HepG2 (cell line): ENCODE measurements at regions not wholly inside any gene's neighbourhood (a gene's known extent, or its start where the extent isn't known, plus 50 kb on each side); places are given as distances from the start of the nearest gene placed in this dataset.

Experiments used
- ATAC-seq: fragments of 200-7000 bp; cut with Tn5 transposase; 3 replicates; pipeline ENCODE4 v1.9.1; 2020; ENCODE audit warnings: mild to moderate bottlenecking, moderate library complexity
- BruUV-seq: library from RNA; stranded (reverse); fragments of 400-500 nt; replicated peaks from 2 replicates; lab custom pipeline; 2021; lab: Mats Ljungman, UMichigan
- CTCF ChIA-PET: fragments of 300-600 bp; formaldehyde crosslinking; extraction: SDS; loops from one replicate; lab custom pipeline; 2021; ENCODE audit warnings: low total read pairs, inconsistent platforms, low intra/inter-chr PET ratio; lab: Yijun Ruan, JAX
- POLR2A ChIA-PET: fragments of 350-600 bp; sonication (Branson Sonifier 250); formaldehyde crosslinking; loops from one replicate; lab custom pipeline; 2020; ENCODE audit warnings: antibody characterized with exemption, inconsistent platforms; lab: Yijun Ruan, JAX
- DNase-seq: peaks from one replicate; pipeline ENCODE4 v3.0.0-alpha.2; 2015; ENCODE audit warnings: low spot score
- FAIRE-seq: peaks from 3 replicates; lab custom pipeline; 2011; peaks lifted over from hg19 to GRCh38; lab: Jason Lieb, UNC
- H2AFZ ChIP-seq: one replicate; pipeline ENCODE4 v1.6.1; 2011; ENCODE audit warnings: low read length, inconsistent platforms
- H3K27ac ChIP-seq: fragments of 300-600 bp; 3 replicates; pipeline ENCODE4 v1.8.0; 2011; ENCODE audit warnings: mixed run types, mild to moderate bottlenecking, mixed read lengths, low read length, inconsistent platforms; ENCODE audit not compliant: insufficient read depth; ENCODE audit errors: extremely low read length
- H3K27me3 ChIP-seq, 2 experiments: fragments of 200-600 bp in 1 of 2; 2 replicates in 1 of 2; 3 replicates in 1 of 2; pipeline versions ENCODE4 v1.6.0 to v1.8.0; 2011; ENCODE audit warnings: low read length in 2 of 2, mild to moderate bottlenecking in 2 of 2, moderate library complexity in 2 of 2, inconsistent platforms in 1 of 2; ENCODE audit not compliant: insufficient read depth in 2 of 2, control insufficient read depth in 1 of 2
- H3K36me3 ChIP-seq, 2 experiments: fragments of 200-600 bp in 1 of 2; replicated peaks in 1 of 2; 2 replicates in 1 of 2; 3 replicates in 1 of 2; pipeline versions ENCODE4 v1.5.1 to v1.8.0; 2011; ENCODE audit warnings: low read length in 2 of 2, inconsistent platforms in 1 of 2; ENCODE audit not compliant: insufficient read depth in 2 of 2, control insufficient read depth in 1 of 2
- H3K4me1 ChIP-seq: 2 replicates; pipeline ENCODE4 v1.5.1; 2012; ENCODE audit warnings: low read length, inconsistent platforms; ENCODE audit not compliant: insufficient read depth
- H3K4me2 ChIP-seq: 2 replicates; pipeline ENCODE4 v1.6.0; 2011; ENCODE audit warnings: low read depth, low read length, inconsistent platforms
- H3K4me3 ChIP-seq, 3 experiments: fragments of 200-600 bp in 1 of 3; sonication (generic), shearing (Covaris generic) in 1 of 3; replicated peaks in 1 of 3; 2 replicates each; pipeline ENCODE4 v1.5.1; 2011 to 2016; ENCODE audit warnings: low read length in 3 of 3, inconsistent platforms in 2 of 3, low read depth in 2 of 3, mild to moderate bottlenecking in 2 of 3, control low read depth in 1 of 3, mixed read lengths in 1 of 3; ENCODE audit not compliant: insufficient read depth in 1 of 3
- H3K79me2 ChIP-seq: one replicate; pipeline ENCODE4 v1.6.1; 2011; ENCODE audit warnings: low read length, inconsistent platforms; ENCODE audit not compliant: insufficient read depth
- H3K9ac ChIP-seq: 2 replicates; pipeline ENCODE4 v1.6.0; 2011; ENCODE audit warnings: mild to moderate bottlenecking, low read depth, low read length, inconsistent platforms; ENCODE audit not compliant: insufficient read depth
- H3K9me3 ChIP-seq: 2 replicates; pipeline ENCODE4 v1.5.1; 2012; ENCODE audit warnings: mild to moderate bottlenecking, low read length
- H4K20me1 ChIP-seq: 2 replicates; pipeline ENCODE4 v1.6.0; 2011; ENCODE audit warnings: inconsistent platforms, mild to moderate bottlenecking, low read length, moderate library complexity; ENCODE audit not compliant: insufficient read depth
- CTCF ChIP-seq: sonication (generic); formaldehyde crosslinking; IDR thresholded peaks from 2 replicates; pipeline ENCODE4 v1.5.0; 2020; ENCODE audit warnings: mild to moderate bottlenecking, missing genetic modification reagents, moderate library complexity
- KDM2A ChIP-seq: sonication (generic); formaldehyde crosslinking; IDR thresholded peaks from 2 replicates; pipeline ENCODE4 v1.4.0; 2020; ENCODE audit warnings: low read depth, missing genetic modification reagents, borderline replicate concordance
- KDM4B ChIP-seq: sonication (generic); formaldehyde crosslinking; IDR thresholded peaks from 2 replicates; pipeline ENCODE4 v1.4.0; 2020; ENCODE audit warnings: missing genetic modification reagents
- KLF13 ChIP-seq: sonication (generic); formaldehyde crosslinking; IDR thresholded peaks from 2 replicates; pipeline ENCODE4 v1.4.0; 2020; ENCODE audit warnings: mild to moderate bottlenecking, missing genetic modification reagents
- SMC3 ChIP-seq: IDR thresholded peaks from 2 replicates; pipeline ENCODE4 v1.6.1; 2011; ENCODE audit warnings: low read length, improper control_type of control experiment
- STAG1 ChIP-seq: sonication (generic); formaldehyde crosslinking; IDR thresholded peaks from 2 replicates; pipeline ENCODE4 v1.4.0; 2020; ENCODE audit warnings: missing genetic modification reagents
- ZBTB7A ChIP-seq: sonication (generic); formaldehyde crosslinking; IDR thresholded peaks from 2 replicates; pipeline ENCODE4 v1.8.0; 2022; ENCODE audit warnings: mild to moderate bottlenecking, missing genetic modification reagents
- ZNF17 ChIP-seq: sonication (generic); formaldehyde crosslinking; IDR thresholded peaks from 2 replicates; pipeline ENCODE4 v1.5.0; 2020; ENCODE audit warnings: mild to moderate bottlenecking, missing genetic modification reagents
- ZNF367 ChIP-seq: sonication (generic); formaldehyde crosslinking; IDR thresholded peaks from 2 replicates; pipeline ENCODE4 v1.4.0; 2020; ENCODE audit warnings: missing genetic modification reagents, borderline replicate concordance
- ZNF597 ChIP-seq: sonication (generic); formaldehyde crosslinking; IDR thresholded peaks from 2 replicates; pipeline ENCODE4 v1.5.0; 2020; ENCODE audit warnings: missing genetic modification reagents
- WGBS: methylation state at CpG from one replicate; pipeline ENCODE4 v1.1.6; 2017; ENCODE audit warnings: low lambda C conversion rate; 5-methylcytosine and 5-hydroxymethylcytosine counted together
- in situ Hi-C: cut with HindIII; loops from 2 replicates; pipeline ENCODE4 v1.10.0; 2017; ENCODE audit warnings: low pct_unique_long_range_greater_than_20kb; ENCODE audit not compliant: extremely low pct_ligation_motif_present
- intact Hi-C: fragments of 100-400 bp; cut with micrococcal nuclease; formaldehyde crosslinking; loops from one replicate; pipeline ENCODE4 v1.10.0; 2022; ENCODE audit not compliant: unreplicated experiment

DNA sequence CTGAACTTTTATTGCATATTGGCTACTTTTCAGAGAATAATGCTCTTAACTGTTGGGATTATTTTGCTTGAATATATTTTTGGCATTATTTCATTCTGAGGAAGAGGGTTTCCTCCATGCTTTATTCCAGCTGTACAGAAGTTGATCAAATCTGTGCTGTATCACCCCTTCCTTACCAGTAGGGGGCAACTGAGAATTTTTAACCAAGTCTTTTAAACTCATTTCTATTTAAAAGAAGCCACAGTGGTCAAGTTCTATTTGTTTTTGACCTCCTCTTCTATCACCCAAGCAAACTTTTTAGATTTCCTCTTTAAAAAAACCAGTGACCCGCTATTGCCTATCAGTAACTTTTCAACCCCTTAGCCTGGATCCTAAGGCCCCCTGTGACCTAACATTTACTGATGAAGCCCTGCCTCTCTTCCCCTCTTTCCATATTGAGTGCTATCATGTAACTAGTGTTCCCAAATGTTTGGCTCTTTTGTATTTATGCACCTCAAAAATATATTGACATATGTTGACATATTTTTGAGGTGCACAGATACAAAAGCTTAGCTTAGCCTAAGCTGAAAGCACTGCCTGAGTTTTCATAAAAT lies 80.6 kb downstream of the FBXO4 start:
- intact Hi-C loops, result loop anchor here (1.0 to 2.0 kb wide), 3 partner anchors 149 to 761 kb away; no protein-coding TSS in a partner anchor
- ATAC-seq, result peak; percentile 57
- in situ Hi-C loops, result no loop called here
- TF ChIP-seq STAG1 (peak; percentile 26), KLF13 (CRISPR knock-in tag) (no peak), CTCF (peak; percentile 52), KDM2A (no peak), SMC3 (peak; percentile 11; the same call in 1 of the 2 replicates), ZNF17 (CRISPR knock-in tag) (no peak)
- no peaks in the 10 kb centered on the region for H3K9me3 ChIP-seq
- H3K36me3 ChIP-seq, result no peaks in the 10 kb centered on the region
- H3K27me3 ChIP-seq, result no peaks in the 10 kb centered on the region
- ChIA-PET CTCF (interaction anchor here (1.5 kb wide), 1 partner anchor 762 kb away, joined by 7 read pairs; no protein-coding TSS in a partner anchor), POLR2A (no interaction called here)
- H3K27ac ChIP-seq, result no peak overlapping the region
- no peak overlapping the region for H3K9ac ChIP-seq
- H3K4me3 ChIP-seq, result no peak overlapping the region
- peak; percentile 6 for DNase-seq
- no peak overlapping the region for H2AFZ ChIP-seq
- H3K4me2 ChIP-seq, result no peak overlapping the region
- BruUV-seq, result no TSS peak
- 0% methylated on average over 1 of the region's 1 CpG for WGBS
- H3K4me1 ChIP-seq, result no peaks in the 10 kb centered on the region
- H3K79me2 ChIP-seq, result no peaks in the 10 kb centered on the region
- H4K20me1 ChIP-seq, result no peaks in the 10 kb centered on the region
- peak; percentile 71 for FAIRE-seq

GRCh38 chr5:42013561-42013960 lies 88.5 kb downstream of the FBXO4 start:
- no TSS peak for BruUV-seq
- ATAC-seq, result no peak

More at GRCh38 chr5:42013561-42013960, 88.5 kb downstream of the FBXO4 start:
- Histone ChIP-seq H3K36me3 (no peaks in the 10 kb centered on the region), H3K4me1 (no peaks in the 10 kb centered on the region), H4K20me1 (no peaks in the 10 kb centered on the region), H3K79me2 (no peaks in the 10 kb centered on the region), H3K27me3 (no peaks in the 10 kb centered on the region), H3K9me3 (no peaks in the 10 kb centered on the region), H3K4me3 (no peak overlapping the region), H3K4me2 (no peak overlapping the region), H3K27ac (no peak overlapping the region), H3K9ac (no peak overlapping the region), H2AFZ (no peak overlapping the region)
- WGBS, result 8% methylated on average over 5 of the region's 5 CpGs
- ChIA-PET CTCF (no interaction called here), POLR2A (no interaction called here)
- TF ChIP-seq ZNF597 (CRISPR knock-in tag), result no peak
- no peak for TF ChIP-seq KDM4B (CRISPR knock-in tag)
- no peak for TF ChIP-seq ZBTB7A (CRISPR knock-in tag)
- no peak for TF ChIP-seq ZNF367
- DNase-seq (no peak), FAIRE-seq (no peak)
- in situ Hi-C loops (no loop called here), intact Hi-C loops (no loop called here)
